HG03097 (cell line): ENCODE measurements at regions not wholly inside any gene's neighbourhood (a gene's known extent, or its start where the extent isn't known, plus 50 kb on each side); places are given as distances from the start of the nearest gene placed in this dataset.
"Not testable (repeated sequence)": the region's sequence is repeated elsewhere in the genome, so short reads cannot be mapped to it uniquely, and the experiment has no call there.

Experiments used
- ATAC-seq: cut with Tn5 transposase; IDR thresholded peaks from one replicate; pipeline ENCODE4 v1.9.1; 2021; ENCODE audit not compliant: unreplicated experiment, low FRiP score

GRCh38 chr10:106107706-106108105, 1056.8 kb downstream of the SORCS1 start:
- no peak for ATAC-seq

DNA sequence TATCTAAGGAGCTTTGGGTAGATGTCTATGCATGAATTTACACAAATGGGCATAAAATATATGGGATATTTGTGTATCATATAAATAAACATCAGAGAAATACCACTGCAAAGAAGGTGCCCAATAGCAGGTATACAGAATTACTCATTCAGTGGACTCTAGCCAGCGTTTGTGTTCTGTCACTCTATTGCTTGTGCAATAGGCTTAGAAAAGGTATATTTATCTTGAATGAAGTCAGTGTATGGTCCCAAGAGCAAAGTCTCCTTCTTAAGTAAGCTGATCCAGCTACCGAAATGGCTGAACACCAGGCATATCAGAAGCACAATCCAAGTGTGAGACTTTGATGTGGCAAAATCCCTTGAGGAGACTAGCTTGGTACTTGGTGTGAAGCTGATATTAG, 1058.4 kb downstream of the SORCS1 start:
- ATAC-seq = no peak

- ATAC-seq = no peak
These were observed 1074.7 kb downstream of the SORCS1 start for GRCh38 chr10:106089855-106090254.

GRCh38 chr10:106086391-106086790, 1078.1 kb downstream of the SORCS1 start:
- ATAC-seq = no peak

DNA sequence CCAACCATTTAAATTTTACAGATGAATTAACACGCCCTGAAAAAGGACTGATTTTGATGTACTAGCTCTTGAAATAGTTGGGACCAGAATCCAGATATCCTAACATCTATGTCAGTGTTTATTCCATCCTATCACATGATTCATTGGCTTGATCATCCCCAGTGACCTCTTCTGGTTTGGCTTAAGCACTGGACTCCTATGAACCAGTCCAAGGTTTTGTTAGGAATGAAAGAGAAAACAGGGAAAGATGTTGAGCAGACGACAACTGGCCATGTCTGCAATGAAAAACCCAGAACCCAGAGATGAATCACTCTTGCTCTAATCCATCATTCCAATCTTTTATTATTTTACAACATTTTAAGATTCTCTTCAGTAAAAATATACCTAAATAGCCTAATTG, 1080.9 kb downstream of the SORCS1 start:
- no peak for ATAC-seq

- no peak for ATAC-seq
These were observed 1081.6 kb downstream of the SORCS1 start for GRCh38 chr10:106082865-106083264.

DNA sequence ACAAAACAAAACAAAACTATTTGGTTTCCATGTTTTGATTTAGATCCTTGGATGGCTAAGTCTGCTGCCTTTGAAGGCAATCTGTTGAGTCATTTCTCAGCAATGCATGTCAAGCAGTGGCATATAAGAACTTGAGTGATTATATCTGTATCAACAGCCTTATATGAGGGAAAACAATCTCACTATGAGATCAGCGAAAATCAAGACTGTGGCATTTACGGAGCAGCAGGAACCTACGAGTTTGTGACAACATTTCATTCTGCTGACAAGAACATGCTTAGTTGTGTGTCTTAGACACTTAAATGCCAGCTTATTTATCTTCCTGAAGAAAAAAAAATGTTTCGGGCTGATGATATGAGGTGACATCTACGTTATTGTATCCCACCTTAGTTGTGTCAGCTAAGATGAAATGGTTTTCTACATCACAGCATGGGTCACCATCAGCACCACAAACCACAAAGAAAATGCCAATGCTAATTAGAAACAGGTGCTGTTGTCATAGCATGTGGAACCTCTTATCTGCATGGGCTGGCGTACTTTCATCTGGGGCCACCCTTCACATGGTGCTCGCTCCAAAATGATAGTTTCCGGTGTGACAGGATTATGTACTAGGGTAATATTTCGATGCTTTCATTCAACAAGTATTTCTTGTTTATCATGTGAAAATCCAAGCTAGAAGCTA, 1085.5 kb downstream of the SORCS1 start:
- ATAC-seq = no peak

GRCh38 chr10:106076496-106076895, 1088.0 kb downstream of the SORCS1 start:
- ATAC-seq = no peak

DNA sequence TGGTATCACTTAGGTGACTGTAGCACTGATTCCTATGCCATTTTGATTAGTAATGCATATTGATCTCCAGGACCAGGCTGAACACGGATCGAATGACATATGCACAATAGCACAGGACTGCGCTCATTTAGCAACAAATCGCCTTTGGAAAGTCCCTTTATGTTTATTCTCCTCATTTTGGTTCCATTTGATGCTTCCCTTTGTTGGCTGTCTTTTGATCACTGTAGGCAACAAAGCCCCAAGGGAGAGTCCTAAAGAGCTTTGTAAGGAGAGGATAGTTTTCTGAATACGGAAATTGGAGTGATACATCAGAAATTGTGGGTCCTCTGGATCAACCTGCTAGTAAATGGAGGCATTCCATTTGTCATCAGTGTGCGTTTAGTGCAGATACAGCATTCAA, 1111.4 kb downstream of the SORCS1 start:
- ATAC-seq = no peak

GRCh38 chr10:106044503-106044902, 1120.0 kb downstream of the SORCS1 start:
- ATAC-seq = no peak

DNA sequence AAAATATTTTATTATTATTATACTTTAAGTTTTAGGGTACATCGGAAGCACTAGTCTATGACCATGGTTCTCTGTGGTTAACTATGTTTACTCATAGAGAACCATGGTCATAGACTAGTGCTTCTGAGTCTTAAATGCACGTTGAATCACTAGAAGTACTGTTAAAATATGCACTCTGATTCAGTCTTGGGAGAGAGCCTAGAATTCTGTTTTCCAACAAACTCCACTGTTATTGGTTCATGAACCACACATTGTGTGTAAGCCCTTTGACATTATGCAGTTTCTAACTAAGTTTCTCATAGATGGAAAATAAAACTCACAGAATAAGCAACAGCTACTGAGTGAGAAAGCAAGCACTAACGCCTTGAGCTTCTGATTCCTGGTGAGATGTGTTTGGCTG, 1120.6 kb downstream of the SORCS1 start:
- no peak for ATAC-seq

DNA sequence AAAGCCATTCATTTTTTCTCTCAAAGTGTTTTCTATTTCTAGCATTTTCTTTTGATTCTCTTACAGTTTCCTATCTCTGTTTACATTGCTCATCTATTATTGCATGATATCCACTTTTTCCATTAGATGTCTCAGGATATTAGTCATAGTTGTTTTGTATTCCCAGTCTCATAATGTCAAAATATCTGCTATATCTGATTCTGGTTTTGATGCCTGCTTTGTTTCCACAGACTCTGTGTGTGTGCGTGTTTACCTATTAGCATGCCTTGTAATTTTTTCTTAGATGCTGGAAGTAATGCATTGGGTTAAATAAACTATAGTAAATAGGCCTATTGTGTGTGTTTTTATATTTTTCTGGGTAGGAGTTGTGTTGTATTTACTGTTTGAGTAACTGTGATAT, 1126.3 kb downstream of the SORCS1 start:
- no peak for ATAC-seq

GRCh38 chr10:106033065-106033464, 1131.4 kb downstream of the SORCS1 start:
- ATAC-seq = no peak

DNA sequence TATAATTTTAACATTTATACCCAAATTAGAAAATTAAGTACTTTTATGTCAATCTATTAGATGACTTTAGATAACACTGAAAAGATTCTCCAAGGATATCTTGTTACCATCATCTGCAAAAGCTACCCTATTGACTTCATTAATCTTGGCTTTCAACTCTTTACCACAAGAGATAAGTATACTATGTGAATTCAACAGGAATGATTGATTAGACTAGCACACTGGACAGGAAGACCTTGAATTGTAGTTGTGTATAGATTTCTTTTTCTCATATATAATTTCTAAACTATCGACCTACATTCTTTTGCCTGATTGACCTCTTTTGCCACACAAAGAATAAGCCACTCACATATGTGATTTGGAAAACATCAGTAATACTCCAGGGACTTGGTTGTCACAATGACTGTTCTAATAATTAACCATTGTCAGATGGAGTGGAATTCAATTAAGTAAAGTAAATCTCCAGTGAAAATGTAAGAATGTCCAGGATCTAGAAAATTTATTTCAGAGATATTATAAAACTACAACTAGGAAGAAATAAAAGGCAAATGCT, 1132.0 kb downstream of the SORCS1 start:
- no peak for ATAC-seq

GRCh38 chr10:106027240-106027639, 1137.3 kb downstream of the SORCS1 start:
- no peak for ATAC-seq

- ATAC-seq = no peak
These were observed 1139.2 kb downstream of the SORCS1 start for GRCh38 chr10:106025208-106025811.

GRCh38 chr10:106023329-106023728, 1141.2 kb downstream of the SORCS1 start:
- ATAC-seq = no peak

- ATAC-seq = not testable (repeated sequence)
These were observed 1144.9 kb downstream of the SORCS1 start for GRCh38 chr10:106019559-106019958.

DNA sequence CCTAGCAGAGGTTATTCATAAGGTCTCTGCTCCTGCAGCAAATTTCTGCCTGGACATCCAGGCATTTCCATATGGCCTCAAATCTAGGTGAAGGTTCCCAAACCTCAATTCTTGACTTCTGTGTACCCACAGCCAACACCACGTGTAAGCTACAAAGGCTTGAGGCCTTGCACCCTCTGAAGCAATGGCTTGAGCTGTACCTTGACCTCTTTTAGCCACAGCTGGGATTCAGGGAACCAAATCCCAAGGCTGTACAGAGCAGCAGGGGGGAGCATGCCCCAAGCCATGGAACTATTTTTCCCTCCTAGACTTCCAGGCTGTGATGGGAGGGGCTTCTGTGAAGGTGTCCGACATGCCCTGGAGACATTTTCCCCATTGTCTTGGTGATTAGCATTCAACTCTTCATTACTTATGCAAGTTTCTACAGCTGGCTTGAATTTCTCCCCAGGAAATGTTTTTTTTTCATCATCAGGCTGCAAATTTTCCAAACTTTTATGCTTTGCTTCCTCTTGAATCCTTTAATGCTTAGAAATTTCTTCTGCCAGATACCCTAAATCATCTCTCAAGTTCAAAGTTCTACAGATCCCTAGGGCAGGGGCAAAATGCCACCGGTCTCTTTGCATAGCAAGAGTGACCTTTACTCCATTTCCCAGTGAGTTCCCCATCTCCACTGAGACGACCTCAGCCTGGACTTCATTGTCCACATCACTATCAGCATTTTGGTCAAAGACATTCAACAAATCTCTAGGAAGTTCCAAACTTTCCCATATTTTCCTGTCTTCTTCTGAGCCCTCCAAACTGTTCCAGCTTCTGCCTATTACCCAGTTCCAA, 1148.9 kb downstream of the SORCS1 start:
- not testable (repeated sequence) for ATAC-seq

GRCh38 chr10:106011250-106011649, 1153.3 kb downstream of the SORCS1 start:
- no peak for ATAC-seq

- ATAC-seq = no peak
These were observed 1163.8 kb downstream of the SORCS1 start for GRCh38 chr10:106000721-106001120.
